ENCODE measurements at regions not wholly inside any gene's neighbourhood (a gene's known extent, or its start where the extent isn't known, plus 50 kb on each side); places are given as distances from the start of the nearest gene placed in this dataset.

DNA sequence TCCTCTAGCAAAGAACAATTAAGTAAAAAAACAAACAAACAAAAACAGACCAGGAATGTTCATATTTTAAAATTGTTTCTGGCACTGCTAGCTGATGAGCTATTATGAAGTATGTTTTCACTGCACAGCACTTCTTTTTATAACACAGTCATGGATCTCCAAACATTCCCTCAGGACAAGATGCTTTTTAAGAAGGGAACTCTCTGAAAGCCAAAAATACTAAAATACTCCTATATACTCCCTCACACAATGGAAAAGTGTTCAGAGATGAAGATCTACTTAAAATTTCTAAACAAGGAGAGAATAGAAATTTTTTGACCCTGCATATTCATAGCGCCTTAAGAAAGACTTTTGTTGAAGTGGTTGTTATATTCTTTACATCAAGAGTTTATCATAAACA lies 926.8 kb downstream of the DIAPH3 start:
- TF ChIP-seq, protein P1, sequence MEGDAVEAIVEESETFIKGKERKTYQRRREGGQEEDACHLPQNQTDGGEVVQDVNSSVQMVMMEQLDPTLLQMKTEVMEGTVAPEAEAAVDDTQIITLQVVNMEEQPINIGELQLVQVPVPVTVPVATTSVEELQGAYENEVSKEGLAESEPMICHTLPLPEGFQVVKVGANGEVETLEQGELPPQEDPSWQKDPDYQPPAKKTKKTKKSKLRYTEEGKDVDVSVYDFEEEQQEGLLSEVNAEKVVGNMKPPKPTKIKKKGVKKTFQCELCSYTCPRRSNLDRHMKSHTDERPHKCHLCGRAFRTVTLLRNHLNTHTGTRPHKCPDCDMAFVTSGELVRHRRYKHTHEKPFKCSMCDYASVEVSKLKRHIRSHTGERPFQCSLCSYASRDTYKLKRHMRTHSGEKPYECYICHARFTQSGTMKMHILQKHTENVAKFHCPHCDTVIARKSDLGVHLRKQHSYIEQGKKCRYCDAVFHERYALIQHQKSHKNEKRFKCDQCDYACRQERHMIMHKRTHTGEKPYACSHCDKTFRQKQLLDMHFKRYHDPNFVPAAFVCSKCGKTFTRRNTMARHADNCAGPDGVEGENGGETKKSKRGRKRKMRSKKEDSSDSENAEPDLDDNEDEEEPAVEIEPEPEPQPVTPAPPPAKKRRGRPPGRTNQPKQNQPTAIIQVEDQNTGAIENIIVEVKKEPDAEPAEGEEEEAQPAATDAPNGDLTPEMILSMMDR (IDR thresholded peaks at IDR 0.05; ENCODE audit: low read depth, low read length, missing input control): no peak
- TF ChIP-seq EGR1 (IDR thresholded peaks at IDR 0.05; ENCODE audit: low read depth in 2 of 2): no peak
- no peak for TF ChIP-seq JUND (IDR thresholded peaks at IDR 0.05)
- TF ChIP-seq, protein P2, sequence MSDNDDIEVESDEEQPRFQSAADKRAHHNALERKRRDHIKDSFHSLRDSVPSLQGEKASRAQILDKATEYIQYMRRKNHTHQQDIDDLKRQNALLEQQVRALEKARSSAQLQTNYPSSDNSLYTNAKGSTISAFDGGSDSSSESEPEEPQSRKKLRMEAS (IDR thresholded peaks at IDR 0.05): no peak
- TF ChIP-seq, protein P3, sequence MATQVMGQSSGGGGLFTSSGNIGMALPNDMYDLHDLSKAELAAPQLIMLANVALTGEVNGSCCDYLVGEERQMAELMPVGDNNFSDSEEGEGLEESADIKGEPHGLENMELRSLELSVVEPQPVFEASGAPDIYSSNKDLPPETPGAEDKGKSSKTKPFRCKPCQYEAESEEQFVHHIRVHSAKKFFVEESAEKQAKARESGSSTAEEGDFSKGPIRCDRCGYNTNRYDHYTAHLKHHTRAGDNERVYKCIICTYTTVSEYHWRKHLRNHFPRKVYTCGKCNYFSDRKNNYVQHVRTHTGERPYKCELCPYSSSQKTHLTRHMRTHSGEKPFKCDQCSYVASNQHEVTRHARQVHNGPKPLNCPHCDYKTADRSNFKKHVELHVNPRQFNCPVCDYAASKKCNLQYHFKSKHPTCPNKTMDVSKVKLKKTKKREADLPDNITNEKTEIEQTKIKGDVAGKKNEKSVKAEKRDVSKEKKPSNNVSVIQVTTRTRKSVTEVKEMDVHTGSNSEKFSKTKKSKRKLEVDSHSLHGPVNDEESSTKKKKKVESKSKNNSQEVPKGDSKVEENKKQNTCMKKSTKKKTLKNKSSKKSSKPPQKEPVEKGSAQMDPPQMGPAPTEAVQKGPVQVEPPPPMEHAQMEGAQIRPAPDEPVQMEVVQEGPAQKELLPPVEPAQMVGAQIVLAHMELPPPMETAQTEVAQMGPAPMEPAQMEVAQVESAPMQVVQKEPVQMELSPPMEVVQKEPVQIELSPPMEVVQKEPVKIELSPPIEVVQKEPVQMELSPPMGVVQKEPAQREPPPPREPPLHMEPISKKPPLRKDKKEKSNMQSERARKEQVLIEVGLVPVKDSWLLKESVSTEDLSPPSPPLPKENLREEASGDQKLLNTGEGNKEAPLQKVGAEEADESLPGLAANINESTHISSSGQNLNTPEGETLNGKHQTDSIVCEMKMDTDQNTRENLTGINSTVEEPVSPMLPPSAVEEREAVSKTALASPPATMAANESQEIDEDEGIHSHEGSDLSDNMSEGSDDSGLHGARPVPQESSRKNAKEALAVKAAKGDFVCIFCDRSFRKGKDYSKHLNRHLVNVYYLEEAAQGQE (IDR thresholded peaks at IDR 0.05): no peak
- no peak for TF ChIP-seq GABPA (IDR thresholded peaks at IDR 0.05 in 1 of 2, conservative IDR thresholded peaks at IDR 0.05 in 1 of 2)
- no peak for TF ChIP-seq RAD21 (IDR thresholded peaks at IDR 0.05)
